HCT116 (cell line): ENCODE measurements at regions not wholly inside any gene's neighbourhood (a gene's known extent, or its start where the extent isn't known, plus 50 kb on each side); places are given as distances from the start of the nearest gene placed in this dataset.

Experiments
- ATAC-seq: fragments of 200-7000 bp; cut with Tn5 transposase; 2 replicates; pipeline ENCODE4 v1.9.1; 2020; ENCODE audit warnings: mild to moderate bottlenecking, moderate library complexity
- BruUV-seq: library from RNA; stranded (reverse); fragments of 400-500 nt; replicated peaks from 2 replicates; lab custom pipeline; 2021; lab: Mats Ljungman, UMichigan
- CTCF ChIA-PET: fragments of 300-600 bp; sonication (Branson Sonifier 250); formaldehyde crosslinking; loops from one replicate; lab custom pipeline; 2021; ENCODE audit warnings: antibody characterized with exemption; lab: Charles Lee
- POLR2A ChIA-PET: fragments of 300-600, 350-600 bp; sonication (Branson Sonifier 250); formaldehyde crosslinking; loops from one replicate; lab custom pipeline; 2021; ENCODE audit warnings: antibody characterized with exemption; lab: Charles Lee
- RAD21 ChIA-PET, 2 experiments: fragments of 300-600 bp; sonication (Branson Sonifier 250); formaldehyde crosslinking; loops; one replicate each; lab custom pipeline; 2023; ENCODE audit warnings: low total read pairs in 2 of 2; ENCODE audit not compliant: uncharacterized antibody in 2 of 2, unreplicated experiment in 2 of 2, low non-redundant PET in 1 of 2; lab: Charles Lee
- DNase-seq: peaks from one replicate; pipeline ENCODE4 v3.0.0-alpha.2; 2010; ENCODE audit warnings: low read depth, low spot score
- H2AFZ ChIP-seq: fragments of 200-600 bp; shearing (Covaris generic), sonication (generic); 2 replicates; pipeline ENCODE4 v1.6.1; 2017; ENCODE audit warnings: low read depth, mixed run types, mixed read lengths, antibody characterized with exemption, low read length; ENCODE audit not compliant: poor library complexity, severe bottlenecking
- H3K27ac ChIP-seq: 2 replicates; pipeline ENCODE4 v1.5.1; 2012; ENCODE audit warnings: low read depth, low read length
- H3K27me3 ChIP-seq: fragments of 200-600 bp; sonication (generic); 2 replicates; pipeline ENCODE4 v1.6.1; 2016; ENCODE audit warnings: mixed run types, low read length, mixed read lengths; ENCODE audit not compliant: insufficient read depth
- H3K36me3 ChIP-seq, 2 experiments: fragments of 200-500 bp in 1 of 2; fragments of 200-600 bp in 1 of 2; sonication (Bioruptor generic) in 1 of 2; sonication (generic) in 1 of 2; 2 replicates each; pipeline versions ENCODE4 v1.5.1 to v1.6.1; 2014 to 2016; ENCODE audit warnings: low read length in 2 of 2, inconsistent platforms in 1 of 2, mixed read lengths in 1 of 2, mixed run types in 1 of 2; ENCODE audit not compliant: insufficient read depth in 2 of 2, control insufficient read depth in 1 of 2
- H3K4me1 ChIP-seq, 2 experiments: fragments of 200-600 bp in 1 of 2; sonication (generic) in 1 of 2; 2 replicates each; pipeline versions ENCODE4 v1.5.1 to v1.6.1; 2012 to 2017; ENCODE audit warnings: low read length in 2 of 2, inconsistent platforms in 1 of 2, mild to moderate bottlenecking in 1 of 2, mixed read lengths in 1 of 2, mixed run types in 1 of 2, moderate library complexity in 1 of 2; ENCODE audit not compliant: insufficient read depth in 2 of 2, control insufficient read depth in 1 of 2
- H3K4me2 ChIP-seq: fragments of 200-600 bp; sonication (generic); 2 replicates; pipeline ENCODE4 v1.6.1; 2017; ENCODE audit warnings: mixed run types, low read length, mixed read lengths
- H3K4me3 ChIP-seq, 2 experiments: fragments of 200-600 bp in 1 of 2; sonication (generic) in 1 of 2; replicated peaks in 1 of 2; 2 replicates each; pipeline ENCODE4 v1.5.1; 2011 to 2016; ENCODE audit warnings: low read length in 2 of 2, control low read depth in 1 of 2, low read depth in 1 of 2, mild to moderate bottlenecking in 1 of 2, mixed read lengths in 1 of 2, mixed run types in 1 of 2
- H3K79me2 ChIP-seq: fragments of 200-600 bp; sonication (generic); 2 replicates; pipeline ENCODE4 v1.6.1; 2017; ENCODE audit warnings: mild to moderate bottlenecking, mixed run types, low read length, moderate library complexity, mixed read lengths; ENCODE audit not compliant: insufficient read depth
- H3K9ac ChIP-seq: fragments of 200-600 bp; sonication (generic); 2 replicates; pipeline ENCODE4 v1.6.1; 2016; ENCODE audit warnings: low read length, mixed read lengths
- H3K9me2 ChIP-seq: fragments of 200-600 bp; sonication (generic), shearing (Covaris generic); 2 replicates; pipeline ENCODE4 v1.6.1; 2017; ENCODE audit warnings: mixed run types, mild to moderate bottlenecking, moderate library complexity; ENCODE audit not compliant: insufficient read depth
- H3K9me3 ChIP-seq, 2 experiments: fragments of 200-500 bp in 1 of 2; fragments of 200-600 bp in 1 of 2; sonication (Bioruptor generic) in 1 of 2; sonication (generic) in 1 of 2; 2 replicates each; pipeline ENCODE4 v1.6.1; 2014 to 2017; ENCODE audit warnings: low read length in 2 of 2, mixed read lengths in 2 of 2, inconsistent platforms in 1 of 2, low read depth in 1 of 2, mild to moderate bottlenecking in 1 of 2, mixed run types in 1 of 2, moderate library complexity in 1 of 2; ENCODE audit not compliant: control insufficient read depth in 1 of 2, insufficient read depth in 1 of 2
- H4K20me1 ChIP-seq: fragments of 200-600 bp; sonication (generic), shearing (Covaris generic); 2 replicates; pipeline ENCODE4 v1.6.1; 2017; ENCODE audit warnings: mixed run types, mild to moderate bottlenecking, moderate library complexity; ENCODE audit not compliant: insufficient read depth
- ATF3 ChIP-seq: IDR thresholded peaks from 2 replicates; pipeline ENCODE4 v1.6.1; 2012
- CEBPB ChIP-seq: IDR thresholded peaks from 2 replicates; pipeline ENCODE4 v1.6.1; 2012; ENCODE audit warnings: low read depth
- FOSL1 ChIP-seq: IDR thresholded peaks from 2 replicates; pipeline ENCODE4 v1.6.1; 2012; ENCODE audit warnings: low read depth
- JUND ChIP-seq: IDR thresholded peaks from 2 replicates; pipeline ENCODE4 v1.6.1; 2012
- MAX ChIP-seq: IDR thresholded peaks from 2 replicates; pipeline ENCODE4 v1.6.1; 2012
- POLR2A ChIP-seq: IDR thresholded peaks from 2 replicates; pipeline ENCODE4 v1.7.0; 2011; ENCODE audit warnings: borderline replicate concordance; ENCODE audit not compliant: insufficient read depth, insufficient read length; ENCODE audit errors: extremely low read depth
- POLR2AphosphoS5 ChIP-seq: IDR thresholded peaks from 2 replicates; pipeline ENCODE4 v1.6.1; 2011; ENCODE audit warnings: mild to moderate bottlenecking, low read depth, low read length, moderate library complexity
- RAD21 ChIP-seq: IDR thresholded peaks from 2 replicates; pipeline ENCODE4 v1.6.1; 2012; ENCODE audit warnings: low read depth, mild to moderate bottlenecking
- SIN3A ChIP-seq: IDR thresholded peaks from 2 replicates; pipeline ENCODE4 v1.6.1; 2012; ENCODE audit warnings: low read depth
- SP1 ChIP-seq: IDR thresholded peaks from 2 replicates; pipeline ENCODE4 v1.6.1; 2012; ENCODE audit warnings: low read depth
- TCF7L2 ChIP-seq: IDR thresholded peaks from 2 replicates; pipeline ENCODE4 v1.7.0; 2011; ENCODE audit warnings: borderline replicate concordance, inconsistent platforms; ENCODE audit not compliant: insufficient read depth, insufficient read length; ENCODE audit errors: extremely low read depth
- ZBTB33 ChIP-seq: IDR thresholded peaks from 2 replicates; pipeline ENCODE4 v1.6.1; 2011; ENCODE audit warnings: mild to moderate bottlenecking, low read length, moderate library complexity; ENCODE audit not compliant: insufficient replicate concordance; ENCODE audit errors: extremely low read depth
- ZNF274 ChIP-seq: fragments of 200-500 bp; sonication (Bioruptor generic); IDR thresholded peaks from 2 replicates; pipeline ENCODE4 v1.6.1; 2014; ENCODE audit warnings: mild to moderate bottlenecking, low read depth, low read length, inconsistent platforms
- intact Hi-C: fragments of 100-400 bp; cut with micrococcal nuclease; formaldehyde crosslinking; loops from 2 replicates; pipeline ENCODE4 v1.10.0; 2022

- Histone ChIP-seq H3K4me1 (no peaks in the 10 kb centered on the region), H2AFZ (no peak overlapping the region), H3K9ac (no peak overlapping the region), H3K36me3 (no peaks in the 10 kb centered on the region), H3K4me3 (no peak overlapping the region), H4K20me1 (no peaks in the 10 kb centered on the region), H3K9me3 (0 out of 4 replicates have a peak, but pooled peaks cover 0 to 3% of the 10 kb centered on the region in 2 experiments), H3K79me2 (no peaks in the 10 kb centered on the region), H3K9me2 (no peaks in the 10 kb centered on the region), H3K4me2 (no peak overlapping the region), H3K27me3 (no peaks in the 10 kb centered on the region), H3K27ac (no peak overlapping the region)
- no TSS peak for BruUV-seq
- no peak for ATAC-seq
- TF ChIP-seq POLR2A: no peak
- TF ChIP-seq SIN3A: no peak
- TF ChIP-seq SP1: no peak
- no peak for TF ChIP-seq JUND
- no peak for TF ChIP-seq CEBPB
- no peak for TF ChIP-seq TCF7L2
- no peak for TF ChIP-seq ZNF274
- TF ChIP-seq ATF3: no peak
- TF ChIP-seq RAD21: no peak
- TF ChIP-seq ZBTB33: no peak
- no peak for TF ChIP-seq MAX
- no peak for TF ChIP-seq FOSL1
- no peak for TF ChIP-seq POLR2AphosphoS5
- ChIA-PET RAD21 (no interaction called here), CTCF (no interaction called here), POLR2A (no interaction called here)
- no peak for DNase-seq
- intact Hi-C loops: no loop called here
Measured at GRCh38 chr12:97639702-97640101, 177.1 kb downstream of the RMST start.
